MM.1S (cell line): ENCODE measurements at regions not wholly inside any gene's neighbourhood (a gene's known extent, or its start where the extent isn't known, plus 50 kb on each side); places are given as distances from the start of the nearest gene placed in this dataset.

Experiments used
- DNase-seq: peaks from one replicate; pipeline ENCODE4 v3.0.0-alpha.2; 2015
- H2AFZ ChIP-seq: fragments of 300-600 bp; sonication (generic); 2 replicates; pipeline ENCODE4 v1.6.0; 2016; ENCODE audit warnings: antibody characterized with exemption, low read length
- H3F3A ChIP-seq: fragments of 300-600 bp; sonication (generic); 2 replicates; pipeline ENCODE4 v1.6.1; 2016; ENCODE audit warnings: mild to moderate bottlenecking, antibody characterized with exemption, low read length, moderate library complexity, mixed read lengths; ENCODE audit not compliant: insufficient read depth
- H3K27ac ChIP-seq: fragments of 300-600 bp; sonication (generic); 2 replicates; pipeline ENCODE4 v1.5.1; 2016; ENCODE audit warnings: mild to moderate bottlenecking, low read length
- H3K27me3 ChIP-seq: fragments of 300-600 bp; sonication (generic); replicated peaks from 2 replicates; pipeline ENCODE4 v1.6.0; 2016; ENCODE audit warnings: low read length; ENCODE audit not compliant: insufficient read depth
- H3K36me3 ChIP-seq: fragments of 300-600 bp; sonication (generic); replicated peaks from 2 replicates; pipeline ENCODE4 v1.6.1; 2016; ENCODE audit warnings: mild to moderate bottlenecking, low read length, mixed read lengths; ENCODE audit not compliant: insufficient read depth
- H3K4me1 ChIP-seq: fragments of 300-600 bp; sonication (generic); 2 replicates; pipeline ENCODE4 v1.6.1; 2016; ENCODE audit warnings: low read length, mixed read lengths
- H3K4me2 ChIP-seq: fragments of 300-600 bp; sonication (generic); 2 replicates; pipeline ENCODE4 v1.6.0; 2016; ENCODE audit warnings: low read depth, low read length
- H3K4me3 ChIP-seq: fragments of 300-600 bp; sonication (generic); 2 replicates; pipeline ENCODE4 v1.5.1; 2016; ENCODE audit warnings: low read length, mixed read lengths
- H3K79me2 ChIP-seq: fragments of 300-600 bp; sonication (generic); 2 replicates; pipeline ENCODE4 v1.6.1; 2016; ENCODE audit warnings: mixed run types, low read length, mixed read lengths
- H3K9ac ChIP-seq: fragments of 300-600 bp; sonication (generic); 2 replicates; pipeline ENCODE4 v1.6.1; 2016; ENCODE audit warnings: low read length, mixed read lengths
- H3K9me2 ChIP-seq: fragments of 300-600 bp; sonication (generic); replicated peaks from 2 replicates; pipeline ENCODE4 v1.6.1; 2016; ENCODE audit warnings: mild to moderate bottlenecking, low read length, mixed read lengths; ENCODE audit not compliant: insufficient read depth
- H3K9me3 ChIP-seq: fragments of 300-600 bp; sonication (generic); replicated peaks from 2 replicates; pipeline ENCODE4 v1.6.1; 2016; ENCODE audit warnings: mild to moderate bottlenecking, low read length, mixed read lengths; ENCODE audit not compliant: insufficient read depth
- H4K20me1 ChIP-seq: fragments of 300-600 bp; sonication (generic); 2 replicates; pipeline ENCODE4 v1.6.1; 2016; ENCODE audit warnings: mild to moderate bottlenecking, low read length, moderate library complexity, mixed read lengths; ENCODE audit not compliant: insufficient read depth
- CTCF ChIP-seq: fragments of 300-600 bp; sonication (generic); IDR thresholded peaks from 2 replicates; pipeline ENCODE4 v1.5.1; 2016; ENCODE audit warnings: antibody characterized with exemption, low read length, mixed read lengths
- EZH2 ChIP-seq: fragments of 300-600 bp; sonication (generic); optimal IDR thresholded peaks from 2 replicates; pipeline ENCODE3; 2017; ENCODE audit warnings: low read depth, mild to moderate bottlenecking, antibody characterized with exemption, low read length, mixed read lengths
- EZH2phosphoT487 ChIP-seq: fragments of 300-600 bp; sonication (generic); IDR thresholded peaks from 2 replicates; pipeline ENCODE4 v1.6.1; 2018; ENCODE audit warnings: antibody characterized with exemption, low read length

GRCh38 chr10:123496375-123496774 lies 169.8 kb upstream of the GPR26 start:
- Histone ChIP-seq H4K20me1 (no peaks in the 10 kb centered on the region), H3K9me3 (no peaks in the 10 kb centered on the region), H3K9me2 (no peaks in the 10 kb centered on the region), H3K4me1 (peaks cover 10% of the 10 kb centered on the region), H3F3A (no peaks in the 10 kb centered on the region), H3K4me3 (no peak overlapping the region), H3K27me3 (no peaks in the 10 kb centered on the region), H2AFZ (no peak overlapping the region), H3K36me3 (no peaks in the 10 kb centered on the region), H3K4me2 (no peak overlapping the region), H3K27ac (no peak overlapping the region), H3K9ac (no peak overlapping the region), H3K79me2 (no peaks in the 10 kb centered on the region)
- no peak for DNase-seq
- TF ChIP-seq EZH2: no peak
- TF ChIP-seq CTCF: no peak
- no peak for TF ChIP-seq EZH2phosphoT487

GRCh38 chr10:123496996-123497660 lies 169.0 kb upstream of the GPR26 start:
- no peak overlapping the region for H3K4me2 ChIP-seq
- H2AFZ ChIP-seq: no peak overlapping the region
- peaks cover 18% of the 10 kb centered on the region for H3K4me1 ChIP-seq
- no peaks in the 10 kb centered on the region for H3K79me2 ChIP-seq
- DNase-seq: no peak
- H3K27me3 ChIP-seq: no peaks in the 10 kb centered on the region
- H3K9ac ChIP-seq: no peak overlapping the region
- no peak for TF ChIP-seq CTCF
- no peak overlapping the region for H3K4me3 ChIP-seq
- H3F3A ChIP-seq: no peaks in the 10 kb centered on the region
- no peak overlapping the region for H3K27ac ChIP-seq
- no peaks in the 10 kb centered on the region for H3K9me3 ChIP-seq
- no peaks in the 10 kb centered on the region for H4K20me1 ChIP-seq
- H3K9me2 ChIP-seq: no peaks in the 10 kb centered on the region
- no peaks in the 10 kb centered on the region for H3K36me3 ChIP-seq

GRCh38 chr10:123500110-123500509 lies 166.0 kb upstream of the GPR26 start:
- DNase-seq: no peak
- Histone ChIP-seq H3K36me3 (no peaks in the 10 kb centered on the region), H3K4me3 (no peak overlapping the region), H3F3A (no peaks in the 10 kb centered on the region), H2AFZ (no peak overlapping the region), H3K9ac (no peak overlapping the region), H3K9me3 (no peaks in the 10 kb centered on the region), H3K4me2 (no peak overlapping the region), H3K4me1 (peaks cover 21% of the 10 kb centered on the region), H3K9me2 (no peaks in the 10 kb centered on the region), H4K20me1 (no peaks in the 10 kb centered on the region), H3K27me3 (no peaks in the 10 kb centered on the region), H3K27ac (no peak overlapping the region), H3K79me2 (no peaks in the 10 kb centered on the region)
- TF ChIP-seq CTCF: no peak
- no peak for TF ChIP-seq EZH2
- no peak for TF ChIP-seq EZH2phosphoT487
